Stomach smooth muscle (tissue), 2 donors: ENCODE measurements at regions not wholly inside any gene's neighbourhood (a gene's known extent, or its start where the extent isn't known, plus 50 kb on each side); places are given as distances from the start of the nearest gene placed in this dataset.
"Not testable (repeated sequence)": the region's sequence is repeated elsewhere in the genome, so short reads cannot be mapped to it uniquely, and the experiment has no call there.

Experiments used
- H3K27ac ChIP-seq: one replicate; pipeline ENCODE4 v1.7.0; 2013; ENCODE audit warnings: mild to moderate bottlenecking, low read length, inconsistent platforms
- H3K27me3 ChIP-seq, 2 donors: one replicate each; pipeline ENCODE4 v1.7.0; 2013; ENCODE audit warnings: low read length in 2 of 2; ENCODE audit not compliant: insufficient read depth in 2 of 2, control insufficient read depth in 1 of 2
- H3K36me3 ChIP-seq, 2 donors: one replicate each; pipeline ENCODE4 v1.7.0; 2013; ENCODE audit warnings: low read length in 2 of 2; ENCODE audit not compliant: control insufficient read depth in 2 of 2, insufficient read depth in 2 of 2
- H3K4me1 ChIP-seq: one replicate; pipeline ENCODE4 v1.7.0; 2013; ENCODE audit warnings: low read length; ENCODE audit not compliant: control insufficient read depth, insufficient read depth
- H3K4me3 ChIP-seq, 2 donors: one replicate each; pipeline ENCODE4 v1.7.0; 2013; ENCODE audit warnings: low read length in 2 of 2
- H3K9ac ChIP-seq, 2 donors: one replicate each; pipeline ENCODE4 v1.7.0; 2013; ENCODE audit warnings: low read length in 2 of 2, mild to moderate bottlenecking in 1 of 2
- H3K9me3 ChIP-seq, 2 donors: one replicate each; pipeline ENCODE4 v1.7.0; 2013; ENCODE audit warnings: low read length in 2 of 2; ENCODE audit not compliant: control insufficient read depth in 2 of 2
- donor health status: healthy.
- donor health status: Pancreatic carcinoma.

- not testable (repeated sequence) for H3K9ac ChIP-seq, H3K27ac ChIP-seq, H3K9me3 ChIP-seq, H3K4me1 ChIP-seq, H3K27me3 ChIP-seq, H3K36me3 ChIP-seq, H3K4me3 ChIP-seq
Observed at GRCh38 chr7:67338545-67338944, 341.9 kb downstream of the TYW1 start.

- no peak overlapping the region for H3K27ac ChIP-seq
- no peaks in the 10 kb centered on the region for H3K27me3 ChIP-seq
- peaks cover 0 to 5% of the 10 kb centered on the region in 2 donors for H3K9me3 ChIP-seq
- no peaks in the 10 kb centered on the region for H3K4me1 ChIP-seq
- H3K36me3 ChIP-seq: peaks cover 4 to 9% of the 10 kb centered on the region in 2 donors
- no peak overlapping the region for H3K9ac ChIP-seq
- H3K4me3 ChIP-seq: no peak overlapping the region
Observed at GRCh38 chr7:67341153-67341768, 344.6 kb downstream of the TYW1 start.

- Histone ChIP-seq H3K9me3 (peaks cover 0 to 5% of the 10 kb centered on the region in 2 donors), H3K36me3 (peaks cover 4 to 9% of the 10 kb centered on the region in 2 donors), H3K27me3 (no peaks in the 10 kb centered on the region), H3K4me3 (no peak overlapping the region), H3K27ac (no peak overlapping the region), H3K9ac (no peak overlapping the region), H3K4me1 (no peaks in the 10 kb centered on the region)
Observed at GRCh38 chr7:67343114-67343513, 346.5 kb downstream of the TYW1 start.

- Histone ChIP-seq H3K36me3 (peaks cover 4 to 9% of the 10 kb centered on the region in 2 donors), H3K27ac (no peak overlapping the region), H3K27me3 (no peaks in the 10 kb centered on the region), H3K4me3 (no peak overlapping the region), H3K9ac (no peak overlapping the region), H3K9me3 (peaks cover 0 to 5% of the 10 kb centered on the region in 2 donors), H3K4me1 (no peaks in the 10 kb centered on the region)
Observed at GRCh38 chr7:67343572-67343971, 346.9 kb downstream of the TYW1 start.

- Histone ChIP-seq H3K27ac (no peak overlapping the region), H3K36me3 (peaks cover 4 to 8% of the 10 kb centered on the region in 2 donors), H3K4me3 (no peak overlapping the region), H3K4me1 (no peaks in the 10 kb centered on the region), H3K9me3 (peaks cover 0 to 5% of the 10 kb centered on the region in 2 donors), H3K9ac (no peak overlapping the region), H3K27me3 (no peaks in the 10 kb centered on the region)
Observed at GRCh38 chr7:67344481-67345193, 348.0 kb downstream of the TYW1 start.

- no peak overlapping the region for H3K4me3 ChIP-seq
- H3K9me3 ChIP-seq: peaks cover 0 to 5% of the 10 kb centered on the region in 2 donors
- H3K36me3 ChIP-seq: peaks cover 4 to 5% of the 10 kb centered on the region in 2 donors
- no peaks in the 10 kb centered on the region for H3K4me1 ChIP-seq
- H3K9ac ChIP-seq: no peak overlapping the region
- H3K27me3 ChIP-seq: no peaks in the 10 kb centered on the region
- no peak overlapping the region for H3K27ac ChIP-seq
Observed at GRCh38 chr7:67346126-67346525, 349.5 kb downstream of the TYW1 start.

GRCh38 chr7:67346876-67347275 is 350.2 kb downstream of the TYW1 start:
- Histone ChIP-seq H3K4me1 (no peaks in the 10 kb centered on the region), H3K36me3 (peaks cover 2 to 4% of the 10 kb centered on the region in 2 donors), H3K27me3 (no peaks in the 10 kb centered on the region), H3K4me3 (no peak overlapping the region), H3K9ac (no peak overlapping the region), H3K27ac (no peak overlapping the region), H3K9me3 (peaks cover 0 to 5% of the 10 kb centered on the region in 2 donors)

GRCh38 chr7:67348171-67348570 is 351.5 kb downstream of the TYW1 start:
- Histone ChIP-seq H3K4me3 (no peak overlapping the region), H3K36me3 (peaks cover 0 to 2% of the 10 kb centered on the region in 2 donors), H3K27ac (no peak overlapping the region), H3K9me3 (peaks cover 0 to 5% of the 10 kb centered on the region in 2 donors), H3K9ac (no peak overlapping the region), H3K27me3 (no peaks in the 10 kb centered on the region), H3K4me1 (no peaks in the 10 kb centered on the region)

- not testable (repeated sequence) for H3K4me3 ChIP-seq, H3K36me3 ChIP-seq, H3K27ac ChIP-seq, H3K9ac ChIP-seq, H3K4me1 ChIP-seq, H3K27me3 ChIP-seq
- peaks cover 3 to 20% of the 10 kb centered on the region in 2 donors for H3K9me3 ChIP-seq
Observed at GRCh38 chr7:67357653-67358052, 361.0 kb downstream of the TYW1 start.

- not testable (repeated sequence) for H3K27ac ChIP-seq, H3K36me3 ChIP-seq, H3K27me3 ChIP-seq, H3K4me1 ChIP-seq, H3K4me3 ChIP-seq, H3K9ac ChIP-seq
- H3K9me3 ChIP-seq: peaks cover 3 to 20% of the 10 kb centered on the region in 2 donors
Observed at GRCh38 chr7:67358316-67358715, 361.7 kb downstream of the TYW1 start.

GRCh38 chr7:67358738-67359137 is 362.1 kb downstream of the TYW1 start:
- not testable (repeated sequence) for H3K4me3 ChIP-seq, H3K9ac ChIP-seq, H3K4me1 ChIP-seq, H3K36me3 ChIP-seq, H3K27ac ChIP-seq, H3K27me3 ChIP-seq
- H3K9me3 ChIP-seq: peaks cover 3 to 20% of the 10 kb centered on the region in 2 donors
